HCT116 (cell line): ENCODE measurements at regions not wholly inside any gene's neighbourhood (a gene's known extent, or its start where the extent isn't known, plus 50 kb on each side); places are given as distances from the start of the nearest gene placed in this dataset.

Experiments
- CTCF ChIP-seq, 3 experiments: fragments of 200-600 bp in 1 of 3; sonication (generic) in 1 of 3; IDR thresholded peaks in 2 of 3; conservative IDR thresholded peaks in 1 of 3; 2 replicates each; pipeline ENCODE4 v1.5.1; 2012 to 2017; ENCODE audit warnings: low read depth in 2 of 3, low read length in 2 of 3, antibody characterized with exemption in 1 of 3, borderline replicate concordance in 1 of 3, control low read depth in 1 of 3, mild to moderate bottlenecking in 1 of 3, mixed read lengths in 1 of 3, mixed run types in 1 of 3, moderate library complexity in 1 of 3; ENCODE audit not compliant: insufficient read depth in 1 of 3
- EZH2 ChIP-seq: fragments of 200-600 bp; sonication (generic); IDR thresholded peaks from 2 replicates; pipeline ENCODE4 v1.6.1; 2017; ENCODE audit warnings: antibody characterized with exemption, mixed run types
- MAX ChIP-seq: IDR thresholded peaks from 2 replicates; pipeline ENCODE4 v1.6.1; 2012
- REST ChIP-seq: IDR thresholded peaks from 2 replicates; pipeline ENCODE4 v1.6.1; 2012; ENCODE audit warnings: low read depth
- SIN3A ChIP-seq: IDR thresholded peaks from 2 replicates; pipeline ENCODE4 v1.6.1; 2012; ENCODE audit warnings: low read depth

- TF ChIP-seq EZH2 (no peak), SIN3A (no peak), CTCF (IDR thresholded peaks at IDR 0.05 in 2 of 3, conservative IDR thresholded peaks at IDR 0.05 in 1 of 3; ENCODE audit: borderline replicate concordance in 1 of 3, insufficient read depth in 1 of 3, low read depth in 2 of 3, low read length in 2 of 3) (no peak), REST (no peak), MAX (no peak)
Measured at GRCh38 chr5:73306078-73306719, 133.2 kb downstream of the TMEM174 start.
